Activated CD4-positive, CD25-positive, alpha-beta regulatory T cell (primary cell): ENCODE measurements at regions not wholly inside any gene's neighbourhood (a gene's known extent, or its start where the extent isn't known, plus 50 kb on each side); places are given as distances from the start of the nearest gene placed in this dataset.

ENCODE experiments used
- DNase-seq, 4 experiments: peaks; one replicate each; lab custom pipeline; 2025; lab: John Stamatoyannopoulos, UW

- no peak for DNase-seq
Observed at GRCh38 chr14:71361874-71362273, 454.6 kb downstream of the PCNX1 start.

GRCh38 chr14:71362282-71362681 is 455.0 kb downstream of the PCNX1 start:
- DNase-seq = no peak

GRCh38 chr14:71362920-71363584 is 455.8 kb downstream of the PCNX1 start:
- no peak for DNase-seq

GRCh38 chr14:71363946-71364925 is 457.0 kb downstream of the PCNX1 start:
- DNase-seq = no peak

- no peak for DNase-seq
Observed at GRCh38 chr14:71365361-71365760, 458.1 kb downstream of the PCNX1 start.

- DNase-seq = no peak
Observed at GRCh38 chr14:71366861-71367260, 459.6 kb downstream of the PCNX1 start.

GRCh38 chr14:71371711-71372396 is 464.6 kb downstream of the PCNX1 start:
- DNase-seq = no peak

GRCh38 chr14:71372411-71372838 is 465.2 kb downstream of the PCNX1 start:
- no peak for DNase-seq

GRCh38 chr14:71373773-71374172 is 466.5 kb downstream of the PCNX1 start:
- no peak for DNase-seq

GRCh38 chr14:71374989-71375388 is 467.7 kb downstream of the PCNX1 start:
- no peak for DNase-seq

GRCh38 chr14:71377099-71377498 is 469.8 kb downstream of the PCNX1 start:
- DNase-seq = no peak

GRCh38 chr14:71380271-71380670 is 473.0 kb downstream of the PCNX1 start:
- DNase-seq = no peak

- DNase-seq = no peak
Observed at GRCh38 chr14:71381814-71382213, 474.6 kb downstream of the PCNX1 start.

GRCh38 chr14:71382315-71382714 is 475.1 kb downstream of the PCNX1 start:
- no peak for DNase-seq

- no peak for DNase-seq
Observed at GRCh38 chr14:71383510-71383909, 476.3 kb downstream of the PCNX1 start.

GRCh38 chr14:71384007-71384845 is 477.0 kb downstream of the PCNX1 start:
- no peak for DNase-seq

GRCh38 chr14:71387753-71388152 is 480.5 kb downstream of the PCNX1 start:
- no peak for DNase-seq

- DNase-seq = no peak
Observed at GRCh38 chr14:71388336-71388735, 481.1 kb downstream of the PCNX1 start.

- no peak for DNase-seq
Observed at GRCh38 chr14:71388862-71389261, 481.6 kb downstream of the PCNX1 start.

- DNase-seq = no peak
Observed at GRCh38 chr14:71394386-71394785, 487.1 kb downstream of the PCNX1 start.

- DNase-seq = no peak
Observed at GRCh38 chr14:71395151-71395604, 487.9 kb downstream of the PCNX1 start.

- DNase-seq = no peak
Observed at GRCh38 chr14:71395636-71396035, 488.4 kb downstream of the PCNX1 start.
